Esophagus muscularis mucosa (tissue), 4 donors: ENCODE measurements at regions not wholly inside any gene's neighbourhood (a gene's known extent, or its start where the extent isn't known, plus 50 kb on each side); places are given as distances from the start of the nearest gene placed in this dataset.

Experiments
- DNase-seq: peaks from one replicate; pipeline ENCODE4 v3.0.0-alpha.2; 2017; ENCODE audit errors: extremely low spot score
- H3K27ac ChIP-seq, 4 donors: fragments of 200-600 bp; sonication (generic); replicated peaks in 1 of 4; 1 replicate in 3 of 4; 2 replicates in 1 of 4; pipeline ENCODE4 v1.5.1; 2016 to 2019; ENCODE audit warnings: mild to moderate bottlenecking in 1 of 4
- H3K27me3 ChIP-seq, 4 donors: fragments of 200-600 bp; sonication (generic); one replicate each; pipeline versions ENCODE4 v1.5.1 to v1.6.0; 2016 to 2019
- H3K36me3 ChIP-seq, 4 donors: fragments of 200-600 bp; sonication (generic); one replicate each; pipeline ENCODE4 v1.5.1; 2016 to 2019
- H3K4me1 ChIP-seq, 4 donors: fragments of 200-600 bp; sonication (generic); one replicate each; pipeline ENCODE4 v1.5.1; 2016 to 2019
- H3K4me3 ChIP-seq, 4 donors: fragments of 200-600 bp; sonication (generic); 1 replicate in 2 of 4; 2 replicates in 2 of 4; pipeline ENCODE4 v1.5.1; 2016 to 2019; ENCODE audit warnings: mild to moderate bottlenecking in 4 of 4, moderate library complexity in 1 of 4
- H3K9me3 ChIP-seq, 4 donors: fragments of 200-600 bp; sonication (generic); 1 replicate in 3 of 4; 2 replicates in 1 of 4; pipeline ENCODE4 v1.5.1; 2016 to 2019
- CTCF ChIP-seq, 3 experiments: fragments of 200-600 bp in 2 of 3; fragments of 450-650 bp in 1 of 3; sonication (generic) in 2 of 3; IDR thresholded peaks; one replicate each; pipeline ENCODE4 v1.5.1; 2017 to 2019; ENCODE audit warnings: antibody characterized with exemption in 3 of 3, mild to moderate bottlenecking in 2 of 3, moderate library complexity in 1 of 3
- EP300 ChIP-seq: sonication (generic); formaldehyde crosslinking; IDR thresholded peaks from one replicate; pipeline ENCODE4 v1.6.1; 2017; ENCODE audit warnings: antibody characterized with exemption
- POLR2A ChIP-seq: fragments of 450-650 bp; IDR thresholded peaks from one replicate; pipeline ENCODE4 v1.6.1; 2017; ENCODE audit warnings: antibody characterized with exemption, moderate library complexity, mild to moderate bottlenecking, low read depth
- POLR2AphosphoS5 ChIP-seq, 2 donors: sonication (generic); formaldehyde crosslinking; IDR thresholded peaks; one replicate each; pipeline ENCODE4 v1.6.1; 2017; ENCODE audit warnings: antibody characterized with exemption in 2 of 2
- WGBS: methylation state at CpG from one replicate; pipeline ENCODE4 v1.1.5; 2018; 5-methylcytosine and 5-hydroxymethylcytosine counted together
- intact Hi-C: fragments of 100-400 bp; cut with DNase I; formaldehyde crosslinking; loops from one replicate; pipeline ENCODE4 v1.15.1; 2023

- Histone ChIP-seq H3K27me3 (no peaks in the 10 kb centered on the region), H3K27ac (no peak overlapping the region), H3K36me3 (no peaks in the 10 kb centered on the region), H3K4me1 (no peaks in the 10 kb centered on the region), H3K4me3 (no peak overlapping the region), H3K9me3 (no peaks in the 10 kb centered on the region)
- 50% methylated on average over 1 of the region's 1 CpG for whole genome bisulfite sequencing
- TF ChIP-seq POLR2AphosphoS5 (IDR thresholded peaks at IDR 0.05) (no peak), CTCF (IDR thresholded peaks at IDR 0.05) (peak in 1 of 3 experiments; percentile 12)
- DNase-seq, result no peak
- intact Hi-C loops, result no loop called here
Measured at GRCh38 chr13:85261757-85262346, 537.4 kb downstream of the SLITRK6 start.

GRCh38 chr13:85260896-85261295, 538.3 kb downstream of the SLITRK6 start:
- no peaks in the 10 kb centered on the region for H3K27me3 ChIP-seq
- no peak for DNase-seq
- 93% methylated on average over 1 of the region's 1 CpG for WGBS
- intact Hi-C loops, result no loop called here
- no peak overlapping the region for H3K4me3 ChIP-seq
- no peaks in the 10 kb centered on the region for H3K4me1 ChIP-seq
- no peak for TF ChIP-seq CTCF (IDR thresholded peaks at IDR 0.05)
- no peak for TF ChIP-seq EP300
- no peak for TF ChIP-seq POLR2A
- TF ChIP-seq POLR2AphosphoS5 (IDR thresholded peaks at IDR 0.05), result no peak
- H3K27ac ChIP-seq, result no peak overlapping the region
- no peaks in the 10 kb centered on the region for H3K9me3 ChIP-seq
- H3K36me3 ChIP-seq, result no peaks in the 10 kb centered on the region

GRCh38 chr13:85255978-85256377, 543.2 kb downstream of the SLITRK6 start:
- intact Hi-C loops, result no loop called here
- DNase-seq, result no peak
- TF ChIP-seq POLR2AphosphoS5 (IDR thresholded peaks at IDR 0.05) (no peak), CTCF (IDR thresholded peaks at IDR 0.05) (no peak)

GRCh38 chr13:85254641-85255040, 544.6 kb downstream of the SLITRK6 start:
- no peaks in the 10 kb centered on the region for H3K4me1 ChIP-seq
- H3K9me3 ChIP-seq, result no peaks in the 10 kb centered on the region
- no peak for DNase-seq
- intact Hi-C loops, result no loop called here
- TF ChIP-seq EP300 (no peak), POLR2A (no peak), POLR2AphosphoS5 (IDR thresholded peaks at IDR 0.05) (no peak), CTCF (IDR thresholded peaks at IDR 0.05) (no peak)
- H3K27me3 ChIP-seq, result no peaks in the 10 kb centered on the region
- H3K27ac ChIP-seq, result no peak overlapping the region
- no peak overlapping the region for H3K4me3 ChIP-seq
- WGBS, result 81% methylated on average over 6 of the region's 6 CpGs
- H3K36me3 ChIP-seq, result no peaks in the 10 kb centered on the region

More at GRCh38 chr13:85255978-85256377, 543.2 kb downstream of the SLITRK6 start:
- Histone ChIP-seq H3K4me3 (no peak overlapping the region), H3K27me3 (no peaks in the 10 kb centered on the region), H3K4me1 (no peaks in the 10 kb centered on the region), H3K36me3 (no peaks in the 10 kb centered on the region), H3K27ac (no peak overlapping the region), H3K9me3 (no peaks in the 10 kb centered on the region)
- WGBS, result 75% methylated on average over 2 of the region's 2 CpGs

GRCh38 chr13:85249151-85249550, 550.1 kb downstream of the SLITRK6 start:
- no peak for DNase-seq
- TF ChIP-seq CTCF (IDR thresholded peaks at IDR 0.05) (no peak), POLR2A (no peak), EP300 (no peak), POLR2AphosphoS5 (IDR thresholded peaks at IDR 0.05) (no peak)

More at GRCh38 chr13:85249151-85249550, 550.1 kb downstream of the SLITRK6 start:
- no peak overlapping the region for H3K27ac ChIP-seq
- H3K4me3 ChIP-seq, result no peak overlapping the region
- H3K36me3 ChIP-seq, result no peaks in the 10 kb centered on the region
- intact Hi-C loops, result no loop called here
- WGBS, result 99% methylated on average over 4 of the region's 4 CpGs
- H3K27me3 ChIP-seq, result no peaks in the 10 kb centered on the region
- H3K9me3 ChIP-seq, result no peaks in the 10 kb centered on the region
- H3K4me1 ChIP-seq, result no peaks in the 10 kb centered on the region
